Ovary (tissue), 3 donors: ENCODE measurements at regions not wholly inside any gene's neighbourhood (a gene's known extent, or its start where the extent isn't known, plus 50 kb on each side); places are given as distances from the start of the nearest gene placed in this dataset.

Experiments used
- CTCF ChIP-seq, 3 donors: fragments of 450-650 bp in 2 of 3; fragments of 200-600 bp in 1 of 3; IDR thresholded peaks; one replicate each; pipeline versions ENCODE4 v1.5.1 to v1.8.0; 2016 to 2022; ENCODE audit warnings: antibody characterized with exemption in 3 of 3, mild to moderate bottlenecking in 1 of 3
- POLR2A ChIP-seq: fragments of 450-650 bp; IDR thresholded peaks from one replicate; pipeline ENCODE4 v1.6.1; 2017; ENCODE audit warnings: antibody characterized with exemption, mild to moderate bottlenecking, moderate library complexity
- donor health status: DM: no; HTN: no; CAD: no.

GRCh38 chr14:42532194-42532593, 925.5 kb downstream of the LRFN5 start:
- TF ChIP-seq CTCF (IDR thresholded peaks at IDR 0.05) = no peak
- TF ChIP-seq POLR2A = no peak
